HG03095 (cell line): ENCODE measurements at regions not wholly inside any gene's neighbourhood (a gene's known extent, or its start where the extent isn't known, plus 50 kb on each side); places are given as distances from the start of the nearest gene placed in this dataset.
A peak's percentile ranks its signal among the peaks of the same experiment; 100 is the strongest.

Experiments used
- ATAC-seq: cut with Tn5 transposase; IDR thresholded peaks from one replicate; pipeline ENCODE4 v1.9.1; 2021; ENCODE audit warnings: moderate library complexity; ENCODE audit not compliant: unreplicated experiment

GRCh38 chr2:20150110-20150706 lies 74.7 kb downstream of the SDC1 start:
- ATAC-seq, result no peak

GRCh38 chr2:20149703-20150030 lies 75.3 kb downstream of the SDC1 start:
- ATAC-seq, result no peak

GRCh38 chr2:20148923-20149702 lies 75.8 kb downstream of the SDC1 start:
- no peak for ATAC-seq

- ATAC-seq, result no peak
Measured at GRCh38 chr2:20148426-20148922, 76.5 kb downstream of the SDC1 start.

- no peak for ATAC-seq
Measured at GRCh38 chr2:20147351-20147750, 77.6 kb downstream of the SDC1 start.

- ATAC-seq, result no peak
Measured at GRCh38 chr2:20146401-20146800, 78.5 kb downstream of the SDC1 start.

- ATAC-seq, result peak; percentile 73
Measured at GRCh38 chr2:20145497-20146193, 79.3 kb downstream of the SDC1 start.

GRCh38 chr2:20144861-20145260 lies 80.1 kb downstream of the SDC1 start:
- no peak for ATAC-seq

GRCh38 chr2:20144196-20144595 lies 80.7 kb downstream of the SDC1 start:
- ATAC-seq, result no peak

GRCh38 chr2:20143263-20143662 lies 81.7 kb downstream of the SDC1 start:
- ATAC-seq, result no peak

- ATAC-seq, result no peak
Measured at GRCh38 chr2:20141806-20142205, 83.1 kb downstream of the SDC1 start.

GRCh38 chr2:20141056-20141762 lies 83.7 kb downstream of the SDC1 start:
- no peak for ATAC-seq

GRCh38 chr2:20140321-20141055 lies 84.4 kb downstream of the SDC1 start:
- ATAC-seq, result no peak

- no peak for ATAC-seq
Measured at GRCh38 chr2:20139407-20140172, 85.3 kb downstream of the SDC1 start.

GRCh38 chr2:20138696-20139095 lies 86.2 kb downstream of the SDC1 start:
- no peak for ATAC-seq

GRCh38 chr2:20137884-20138283 lies 86.5 kb upstream of the LAPTM4A start:
- no peak for ATAC-seq

GRCh38 chr2:20137131-20137571 lies 85.7 kb upstream of the LAPTM4A start:
- ATAC-seq, result no peak

GRCh38 chr2:20136149-20136548 lies 84.7 kb upstream of the LAPTM4A start:
- ATAC-seq, result no peak

GRCh38 chr2:20135631-20136050 lies 84.2 kb upstream of the LAPTM4A start:
- ATAC-seq, result peak; percentile 94

GRCh38 chr2:20132990-20133535 lies 81.6 kb upstream of the LAPTM4A start:
- no peak for ATAC-seq
